Adrenal gland (tissue), 9 donors: ENCODE measurements at regions not wholly inside any gene's neighbourhood (a gene's known extent, or its start where the extent isn't known, plus 50 kb on each side); places are given as distances from the start of the nearest gene placed in this dataset.

Source experiments
- DNase-seq, 7 donors: peaks; one replicate each; pipeline ENCODE4 v3.0.0-alpha.2; 2019 to 2020
- H3K27ac ChIP-seq, 5 donors: fragments of 200-600 bp; sonication (generic) in 4 of 5; 1 replicate in 3 of 5; 2 replicates in 2 of 5; pipeline versions ENCODE4 v1.5.1 to v1.8.0; 2016 to 2020; ENCODE audit warnings: mild to moderate bottlenecking in 1 of 5
- H3K27me3 ChIP-seq: fragments of 200-600 bp; 2 replicates; pipeline ENCODE4 v1.8.0; 2021
- H3K36me3 ChIP-seq, 2 donors: fragments of 200-600 bp; replicated peaks in 1 of 2; 1 replicate in 1 of 2; 2 replicates in 1 of 2; pipeline versions ENCODE4 v1.5.1 to v1.8.0; 2018 to 2022
- H3K4me1 ChIP-seq, 2 donors: fragments of 200-600 bp; replicated peaks in 1 of 2; 1 replicate in 1 of 2; 2 replicates in 1 of 2; pipeline versions ENCODE4 v1.5.1 to v1.8.0; 2018 to 2021
- H3K4me3 ChIP-seq, 4 donors: fragments of 200-600 bp; sonication (generic) in 3 of 4; one replicate each; pipeline ENCODE4 v1.5.1; 2016 to 2018
- H3K9me3 ChIP-seq, 3 donors: fragments of 200-600 bp; sonication (generic) in 1 of 3; replicated peaks in 1 of 3; 1 replicate in 2 of 3; 2 replicates in 1 of 3; pipeline versions ENCODE4 v1.5.1 to v1.8.0; 2016 to 2021
- POLR2A ChIP-seq, 2 donors: fragments of 450-650 bp; IDR thresholded peaks; one replicate each; pipeline ENCODE4 v1.6.1; 2017; ENCODE audit warnings: antibody characterized with exemption in 2 of 2, mild to moderate bottlenecking in 2 of 2, moderate library complexity in 1 of 2
- WGBS, 4 donors: extraction: QIAGEN DNeasy Blood & Tissue Kit in 2 of 4; methylation state at CpG; one replicate each; pipeline versions ENCODE4 v1.1.5 to v1.1.7; 2013 to 2017; 5-methylcytosine and 5-hydroxymethylcytosine counted together
- intact Hi-C, 2 donors: fragments of 100-400 bp; cut with DNase I; formaldehyde crosslinking; loops; one replicate each; pipeline versions ENCODE4 v1.14.1 to v1.15.0; 2022 to 2023
- TF ChIP-seq, protein P1 (sequence below), 6 experiments: fragments of 450-650 bp in 4 of 6; fragments of 200-600 bp in 2 of 6; sonication (generic) in 1 of 6; IDR thresholded peaks; 1 replicate in 5 of 6; 2 replicates in 1 of 6; pipeline versions ENCODE4 v1.5.1 to v1.8.0; 2016 to 2021; ENCODE audit warnings: antibody characterized with exemption in 6 of 6, mild to moderate bottlenecking in 2 of 6, moderate library complexity in 1 of 6
- donor health status: healthy with polysubstance abuse.
- donor health status: Bipolar disorder and iron deficiency.
- donor health status: DM: yes; HTN: yes; CAD: no.
- donor health status: DM: no; HTN: no; CAD: no.
- donor health status: DM: no; HTN: no; CAD: no.

DNA sequence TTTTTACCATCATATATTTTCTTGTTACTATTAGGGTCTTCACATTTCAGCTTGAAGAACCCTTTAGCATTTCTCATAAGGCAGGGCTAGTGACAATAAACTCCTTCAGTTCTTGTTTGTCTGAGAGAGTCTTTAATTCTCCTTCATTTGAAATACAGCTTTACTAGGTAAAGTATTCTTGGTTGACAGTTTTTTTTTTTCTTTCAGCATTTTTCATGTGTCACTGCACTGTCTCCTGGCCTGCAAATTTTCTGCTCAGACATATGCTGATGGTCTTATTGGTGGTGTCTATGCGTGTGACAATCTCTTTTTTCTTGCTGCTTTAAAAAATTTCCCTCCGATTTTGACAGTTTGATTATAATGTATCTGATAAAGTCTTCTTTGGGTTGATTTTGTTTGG is 399.9 kb downstream of the SH3GL2 start:
- intact Hi-C loops, result no loop called here
- Histone ChIP-seq H3K4me1 (no peaks in the 10 kb centered on the region), H3K4me3 (no peak overlapping the region), H3K9me3 (no peaks in the 10 kb centered on the region), H3K27ac (no peak overlapping the region), H3K36me3 (no peaks in the 10 kb centered on the region), H3K27me3 (no peaks in the 10 kb centered on the region)
- TF ChIP-seq POLR2A (IDR thresholded peaks at IDR 0.05), result no peak
- TF ChIP-seq, protein P1, sequence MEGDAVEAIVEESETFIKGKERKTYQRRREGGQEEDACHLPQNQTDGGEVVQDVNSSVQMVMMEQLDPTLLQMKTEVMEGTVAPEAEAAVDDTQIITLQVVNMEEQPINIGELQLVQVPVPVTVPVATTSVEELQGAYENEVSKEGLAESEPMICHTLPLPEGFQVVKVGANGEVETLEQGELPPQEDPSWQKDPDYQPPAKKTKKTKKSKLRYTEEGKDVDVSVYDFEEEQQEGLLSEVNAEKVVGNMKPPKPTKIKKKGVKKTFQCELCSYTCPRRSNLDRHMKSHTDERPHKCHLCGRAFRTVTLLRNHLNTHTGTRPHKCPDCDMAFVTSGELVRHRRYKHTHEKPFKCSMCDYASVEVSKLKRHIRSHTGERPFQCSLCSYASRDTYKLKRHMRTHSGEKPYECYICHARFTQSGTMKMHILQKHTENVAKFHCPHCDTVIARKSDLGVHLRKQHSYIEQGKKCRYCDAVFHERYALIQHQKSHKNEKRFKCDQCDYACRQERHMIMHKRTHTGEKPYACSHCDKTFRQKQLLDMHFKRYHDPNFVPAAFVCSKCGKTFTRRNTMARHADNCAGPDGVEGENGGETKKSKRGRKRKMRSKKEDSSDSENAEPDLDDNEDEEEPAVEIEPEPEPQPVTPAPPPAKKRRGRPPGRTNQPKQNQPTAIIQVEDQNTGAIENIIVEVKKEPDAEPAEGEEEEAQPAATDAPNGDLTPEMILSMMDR (IDR thresholded peaks at IDR 0.05), result no peak
- DNase-seq, result no peak
- WGBS, 4 donors, result 84 to 88% (median 85%) methylated on average over 2 of the region's 2 CpGs

DNA sequence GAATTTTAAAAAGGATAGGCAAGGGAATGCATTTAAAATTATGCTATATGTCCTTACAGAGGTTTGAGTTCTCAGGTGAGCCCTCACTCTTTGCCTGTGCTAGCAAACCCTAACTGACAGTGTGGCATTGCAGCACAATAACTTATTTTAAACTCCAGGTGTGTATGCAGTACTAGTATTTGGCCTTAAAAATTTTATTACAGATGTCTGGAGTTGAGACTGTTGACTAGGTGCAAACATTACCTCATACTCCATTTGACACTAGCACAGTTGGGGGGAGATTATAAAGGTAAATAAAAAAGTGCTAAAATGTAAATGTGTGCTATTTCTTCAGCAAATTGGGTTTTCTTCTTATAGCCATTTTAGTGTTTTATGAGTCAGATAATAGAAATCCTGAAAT is 407.7 kb downstream of the SH3GL2 start:
- no peaks in the 10 kb centered on the region for H3K27me3 ChIP-seq
- no peaks in the 10 kb centered on the region for H3K4me1 ChIP-seq
- no peak overlapping the region for H3K4me3 ChIP-seq
- no peak overlapping the region for H3K27ac ChIP-seq
- no peaks in the 10 kb centered on the region for H3K9me3 ChIP-seq
- intact Hi-C loops, result no loop called here
- TF ChIP-seq, protein P1 (IDR thresholded peaks at IDR 0.05), result no peak
- TF ChIP-seq POLR2A (IDR thresholded peaks at IDR 0.05), result no peak
- no peaks in the 10 kb centered on the region for H3K36me3 ChIP-seq
- no peak for DNase-seq

DNA sequence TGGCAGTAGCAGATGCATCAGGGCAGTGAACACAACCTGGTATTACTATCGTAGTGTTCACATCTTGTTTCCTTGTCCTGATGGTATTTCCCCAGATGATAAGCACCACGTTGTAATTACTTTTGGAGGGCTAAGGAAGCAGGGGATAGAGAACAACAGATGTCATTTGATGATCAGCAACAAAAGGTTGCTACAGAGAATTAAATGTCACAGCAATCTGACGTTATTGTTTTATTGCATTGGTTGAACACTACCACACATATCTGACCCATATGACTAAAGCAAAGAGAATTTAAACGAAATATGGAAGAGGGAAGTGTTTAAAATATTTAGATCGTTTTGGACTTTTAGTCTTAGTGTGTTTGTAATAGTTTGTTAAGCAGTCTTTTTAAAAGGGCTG is 408.3 kb downstream of the SH3GL2 start:
- 44 to 53% (median 44%) methylated on average over 5 of the region's 5 CpGs for WGBS, 4 donors
- intact Hi-C loops, result no loop called here

DNA sequence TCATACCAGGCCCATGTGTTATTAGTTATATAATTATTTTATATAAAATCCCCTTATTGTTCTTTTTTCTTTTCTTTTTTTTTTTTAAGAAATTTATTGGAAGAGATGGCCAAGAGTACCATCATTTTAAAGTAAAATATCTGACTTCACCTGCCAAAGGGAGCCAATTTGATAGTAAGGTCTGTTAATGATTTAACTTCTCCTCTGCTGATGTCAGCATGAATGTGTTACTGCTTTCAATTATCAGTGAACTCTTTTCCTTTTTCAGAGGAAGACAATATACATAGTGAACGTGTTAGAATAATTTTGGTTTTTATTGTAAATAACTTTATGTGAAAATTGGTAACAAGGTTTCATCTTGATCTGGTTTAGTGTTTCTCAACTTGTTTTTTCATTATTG is 409.6 kb downstream of the SH3GL2 start:
- H3K27me3 ChIP-seq, result no peaks in the 10 kb centered on the region
- H3K9me3 ChIP-seq, result no peaks in the 10 kb centered on the region
- DNase-seq, result no peak
- whole genome bisulfite sequencing, 4 donors, result 43 to 54% (median 47%) methylated on average over 1 of the region's 1 CpG
- no peak for TF ChIP-seq POLR2A (IDR thresholded peaks at IDR 0.05)
- TF ChIP-seq, protein P1 (IDR thresholded peaks at IDR 0.05), result no peak
- H3K4me1 ChIP-seq, result no peaks in the 10 kb centered on the region
- H3K36me3 ChIP-seq, result no peaks in the 10 kb centered on the region
- no peak overlapping the region for H3K4me3 ChIP-seq
- intact Hi-C loops, result no loop called here
- no peak overlapping the region for H3K27ac ChIP-seq

More for the DNA sequence above, 408.3 kb downstream of the SH3GL2 start:
- Histone ChIP-seq H3K9me3 (no peaks in the 10 kb centered on the region), H3K4me3 (no peak overlapping the region), H3K36me3 (no peaks in the 10 kb centered on the region), H3K4me1 (no peaks in the 10 kb centered on the region), H3K27me3 (no peaks in the 10 kb centered on the region), H3K27ac (no peak overlapping the region)
- TF ChIP-seq, protein P1 (IDR thresholded peaks at IDR 0.05), result no peak
- no peak for TF ChIP-seq POLR2A (IDR thresholded peaks at IDR 0.05)
- no peak for DNase-seq
